Breast epithelium (tissue), 3 donors: ENCODE measurements at regions not wholly inside any gene's neighbourhood (a gene's known extent, or its start where the extent isn't known, plus 50 kb on each side); places are given as distances from the start of the nearest gene placed in this dataset.

Source experiments
- POLR2A ChIP-seq: fragments of 450-650 bp; IDR thresholded peaks from one replicate; pipeline ENCODE4 v1.6.1; 2016; ENCODE audit warnings: antibody characterized with exemption, mild to moderate bottlenecking, moderate library complexity
- TF ChIP-seq, protein P1 (sequence below), 3 donors: fragments of 450-650 bp; IDR thresholded peaks; one replicate each; pipeline ENCODE4 v1.5.1; 2016 to 2017; ENCODE audit warnings: antibody characterized with exemption in 3 of 3, mild to moderate bottlenecking in 3 of 3, moderate library complexity in 3 of 3

DNA sequence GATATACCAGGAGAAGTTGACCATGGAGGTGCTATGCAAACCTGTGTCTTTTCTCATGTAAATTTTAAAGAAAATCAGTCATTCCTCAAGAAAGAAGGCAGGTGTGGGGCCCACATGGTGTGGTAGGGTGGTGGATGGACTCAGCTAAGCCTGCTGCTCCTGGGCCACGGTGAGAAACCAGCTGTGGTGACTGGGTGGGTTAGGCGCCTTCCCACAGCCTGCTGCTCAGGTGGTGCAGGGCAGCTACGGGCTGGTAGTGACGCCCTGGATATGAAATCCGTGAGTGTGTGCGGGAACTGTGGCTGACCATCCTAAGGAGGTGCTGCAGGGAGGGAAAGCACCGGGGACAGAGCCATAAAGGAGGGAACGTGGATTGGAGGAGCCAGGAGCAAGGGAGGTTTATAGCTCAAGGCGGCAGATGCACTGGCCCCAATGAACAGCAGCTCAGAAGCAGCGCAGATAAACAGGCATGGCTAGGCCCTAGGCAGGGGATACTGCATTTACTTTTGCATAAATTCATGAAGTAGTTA is 408.8 kb downstream of the FUT8 start:
- TF ChIP-seq, protein P1, sequence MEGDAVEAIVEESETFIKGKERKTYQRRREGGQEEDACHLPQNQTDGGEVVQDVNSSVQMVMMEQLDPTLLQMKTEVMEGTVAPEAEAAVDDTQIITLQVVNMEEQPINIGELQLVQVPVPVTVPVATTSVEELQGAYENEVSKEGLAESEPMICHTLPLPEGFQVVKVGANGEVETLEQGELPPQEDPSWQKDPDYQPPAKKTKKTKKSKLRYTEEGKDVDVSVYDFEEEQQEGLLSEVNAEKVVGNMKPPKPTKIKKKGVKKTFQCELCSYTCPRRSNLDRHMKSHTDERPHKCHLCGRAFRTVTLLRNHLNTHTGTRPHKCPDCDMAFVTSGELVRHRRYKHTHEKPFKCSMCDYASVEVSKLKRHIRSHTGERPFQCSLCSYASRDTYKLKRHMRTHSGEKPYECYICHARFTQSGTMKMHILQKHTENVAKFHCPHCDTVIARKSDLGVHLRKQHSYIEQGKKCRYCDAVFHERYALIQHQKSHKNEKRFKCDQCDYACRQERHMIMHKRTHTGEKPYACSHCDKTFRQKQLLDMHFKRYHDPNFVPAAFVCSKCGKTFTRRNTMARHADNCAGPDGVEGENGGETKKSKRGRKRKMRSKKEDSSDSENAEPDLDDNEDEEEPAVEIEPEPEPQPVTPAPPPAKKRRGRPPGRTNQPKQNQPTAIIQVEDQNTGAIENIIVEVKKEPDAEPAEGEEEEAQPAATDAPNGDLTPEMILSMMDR (IDR thresholded peaks at IDR 0.05) = no peak
- no peak for TF ChIP-seq POLR2A
